Dedifferentiated amniotic fluid mesenchymal stem cell (primary cell): ENCODE measurements at regions not wholly inside any gene's neighbourhood (a gene's known extent, or its start where the extent isn't known, plus 50 kb on each side); places are given as distances from the start of the nearest gene placed in this dataset.
"Not testable (repeated sequence)": the region's sequence is repeated elsewhere in the genome, so short reads cannot be mapped to it uniquely, and the experiment has no call there.

ENCODE experiments used
- DNase-seq: peaks from one replicate; pipeline ENCODE4 v3.0.0-alpha.2; 2016; ENCODE audit errors: extremely low spot score

DNA sequence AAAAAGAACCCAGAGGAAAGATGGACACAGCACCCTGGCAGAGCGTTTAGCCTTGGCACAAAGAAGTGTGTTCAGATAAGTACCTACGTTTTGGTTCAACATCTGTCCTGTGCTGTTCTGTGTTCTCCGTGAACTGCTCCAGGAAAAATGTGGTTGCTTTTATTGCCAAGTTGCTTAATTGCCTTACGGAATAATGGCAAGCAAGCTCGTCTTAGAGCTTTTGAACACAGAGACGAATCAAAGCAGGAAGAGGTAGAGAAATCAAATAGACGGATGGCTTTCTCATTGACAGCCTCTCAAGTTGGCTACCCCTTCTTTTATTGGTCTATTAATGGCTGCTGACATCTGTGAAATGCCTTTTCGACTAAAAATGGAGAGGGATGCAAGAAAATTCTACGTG, 911.1 kb upstream of the EEF2KMT start:
- no peak for DNase-seq

DNA sequence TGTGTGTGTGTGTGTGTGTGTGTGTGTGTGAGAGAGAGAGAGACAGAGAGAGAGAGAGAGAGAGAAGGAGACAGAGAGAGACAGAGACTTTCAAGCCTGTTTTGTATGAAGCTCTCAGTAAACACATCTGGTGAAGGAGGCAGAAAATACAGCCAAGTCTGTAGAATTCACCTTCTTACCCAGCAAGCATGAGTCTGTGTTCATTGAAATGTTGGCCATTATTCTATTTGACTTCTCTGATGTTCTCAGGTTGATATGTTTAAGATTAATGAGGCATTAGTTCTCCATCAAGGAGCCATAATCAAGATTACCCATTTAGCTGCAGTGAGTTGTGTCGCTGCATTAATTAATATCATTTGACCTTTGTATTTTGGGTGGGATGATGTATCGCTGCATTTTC, 895.8 kb upstream of the EEF2KMT start:
- DNase-seq, result no peak

DNA sequence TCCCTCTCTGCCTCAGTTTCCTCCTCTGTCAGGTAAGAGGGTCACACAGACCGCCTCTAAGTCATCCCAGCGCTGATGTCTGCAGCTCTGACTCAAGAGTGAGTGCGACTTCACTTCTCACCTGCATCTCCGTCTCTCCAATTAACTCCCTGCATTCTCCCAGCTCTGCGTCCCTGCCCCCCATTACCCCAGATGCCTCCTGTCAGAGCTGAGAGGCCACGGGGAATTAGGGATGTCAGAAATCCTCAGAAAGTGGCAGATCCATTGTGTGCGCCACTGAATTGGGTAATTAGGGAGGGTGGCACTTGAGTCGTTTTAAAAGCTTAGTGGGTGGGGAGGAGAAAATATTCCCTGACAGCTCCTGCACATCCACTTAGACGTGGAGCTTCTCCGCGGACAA, 885.4 kb upstream of the EEF2KMT start:
- DNase-seq, result no peak

DNA sequence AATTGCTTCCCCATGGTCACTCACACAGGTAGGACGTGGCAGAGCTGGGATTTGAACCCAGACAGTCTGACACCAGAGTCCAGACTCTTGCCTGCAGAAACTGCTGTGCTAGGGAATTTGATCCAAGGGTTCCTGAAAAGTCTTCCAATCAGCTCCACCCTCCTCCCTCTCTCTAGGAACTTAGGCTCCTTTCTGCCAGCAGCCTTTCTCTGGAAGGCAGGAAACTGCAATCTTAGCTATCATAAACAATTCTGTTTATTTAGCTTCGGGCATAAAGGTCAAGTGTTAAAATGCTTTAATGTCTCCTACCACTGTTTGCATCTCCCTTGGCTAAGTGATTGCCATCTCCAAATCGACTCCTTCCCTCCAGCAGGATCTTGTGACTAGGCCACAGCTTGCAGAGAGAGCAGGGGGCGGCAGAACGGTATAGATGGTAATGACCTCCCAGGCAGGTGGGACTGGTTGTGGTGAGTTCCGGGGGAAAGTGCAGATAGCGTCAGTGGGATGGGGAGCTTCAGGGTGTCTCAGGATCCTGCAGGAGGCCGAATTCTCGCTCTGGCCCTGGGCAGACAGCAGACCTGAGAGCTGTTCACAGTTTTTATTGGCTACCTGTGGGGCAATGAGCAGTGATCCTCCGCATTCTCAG, 882.4 kb upstream of the EEF2KMT start:
- DNase-seq, result no peak

DNA sequence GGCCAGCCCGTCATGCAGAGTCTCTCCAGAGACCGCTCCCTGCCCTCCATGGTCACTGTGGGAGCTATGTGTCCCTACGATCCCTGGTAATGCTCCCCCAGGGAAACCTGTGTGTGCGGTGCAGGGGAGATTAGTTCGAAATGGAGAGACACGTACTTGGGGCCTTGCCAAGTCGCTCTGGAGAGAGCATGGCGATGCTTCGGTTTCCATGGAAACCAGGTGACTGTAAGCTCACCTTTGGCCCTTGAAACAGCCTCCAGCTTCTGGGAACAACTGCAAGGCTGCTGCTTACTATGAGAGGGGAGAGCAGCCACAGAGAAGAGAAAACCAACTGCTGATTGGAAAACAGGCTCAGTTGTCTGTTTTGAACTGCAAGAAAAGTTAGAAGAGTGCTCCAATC, 879.7 kb upstream of the EEF2KMT start:
- no peak for DNase-seq

DNA sequence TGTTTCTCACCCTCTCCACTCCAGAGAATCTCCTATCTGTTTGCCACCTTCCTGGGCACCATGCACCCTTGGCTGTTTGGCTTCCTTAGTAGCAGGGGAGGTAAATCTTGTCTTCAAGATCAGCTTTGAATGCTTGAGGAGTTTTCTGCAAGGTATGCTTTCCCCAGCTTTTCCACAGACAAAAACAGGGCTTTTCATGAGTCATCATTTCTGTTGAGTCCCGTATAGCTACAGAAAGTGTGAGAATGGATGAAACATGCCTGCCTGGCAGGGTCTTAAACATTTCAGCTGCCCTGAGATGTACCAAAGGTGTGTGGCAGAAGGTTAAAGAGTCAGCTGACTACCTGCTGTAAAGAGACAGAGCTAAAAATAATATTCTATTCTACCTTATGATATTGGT, 875.2 kb upstream of the EEF2KMT start:
- DNase-seq, result no peak

DNA sequence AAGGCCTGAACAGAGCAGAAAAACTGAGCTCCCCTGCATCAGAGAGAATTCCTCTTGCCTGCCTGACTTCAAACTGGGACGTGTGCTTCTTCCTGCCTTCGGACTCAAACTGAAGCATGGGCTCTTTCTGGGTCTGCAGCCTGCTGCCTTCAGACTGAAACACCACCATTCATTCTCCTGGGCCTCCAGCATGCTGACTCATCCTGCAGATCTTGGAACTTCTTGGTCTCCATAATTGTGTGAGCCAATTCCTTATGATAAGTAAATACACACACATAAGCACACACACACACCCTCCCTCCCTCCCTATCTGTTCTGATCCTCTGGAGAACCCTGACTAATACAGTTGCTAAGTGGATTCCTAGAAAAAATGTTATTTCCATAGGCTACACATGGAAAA, 874.3 kb upstream of the EEF2KMT start:
- DNase-seq, result no peak

DNA sequence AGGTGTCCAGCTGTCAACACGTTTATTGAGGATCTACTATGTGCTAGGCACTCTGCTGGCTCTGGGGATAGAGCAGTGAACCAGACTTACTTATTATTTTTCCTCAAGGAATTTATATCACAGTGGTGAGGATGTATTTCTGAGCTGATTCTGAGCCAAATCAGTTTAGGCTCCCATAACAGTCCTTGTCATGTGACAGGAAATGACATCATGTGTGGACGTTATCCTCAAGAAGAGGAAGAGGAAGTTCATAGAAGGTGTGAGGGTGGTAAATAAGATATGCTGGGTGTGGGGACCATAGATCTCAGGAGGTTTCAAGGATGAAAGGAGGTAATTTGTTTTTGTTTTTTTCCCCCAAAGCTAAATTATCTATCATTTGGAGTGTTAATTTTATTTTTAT, 873.5 kb upstream of the EEF2KMT start:
- no peak for DNase-seq

DNA sequence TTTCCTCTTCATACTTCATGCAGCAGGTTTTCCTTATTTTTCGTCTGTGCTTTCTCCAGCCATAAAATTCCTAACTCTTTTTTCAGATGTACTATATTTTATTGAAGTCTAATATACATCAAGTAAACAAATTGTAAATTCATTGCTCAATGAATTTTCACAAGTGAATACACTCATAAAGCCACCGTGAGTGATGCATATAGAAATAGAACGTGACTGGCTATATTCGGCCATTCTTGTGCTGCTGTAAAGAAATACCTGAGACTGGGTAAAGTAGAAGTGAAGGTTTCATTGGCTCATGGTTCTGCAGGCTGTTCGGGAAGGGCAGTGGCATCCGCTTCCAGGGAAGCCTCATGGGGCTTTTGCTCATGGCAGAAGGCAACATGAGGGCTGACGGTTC, 868.4 kb upstream of the EEF2KMT start:
- no peak for DNase-seq

DNA sequence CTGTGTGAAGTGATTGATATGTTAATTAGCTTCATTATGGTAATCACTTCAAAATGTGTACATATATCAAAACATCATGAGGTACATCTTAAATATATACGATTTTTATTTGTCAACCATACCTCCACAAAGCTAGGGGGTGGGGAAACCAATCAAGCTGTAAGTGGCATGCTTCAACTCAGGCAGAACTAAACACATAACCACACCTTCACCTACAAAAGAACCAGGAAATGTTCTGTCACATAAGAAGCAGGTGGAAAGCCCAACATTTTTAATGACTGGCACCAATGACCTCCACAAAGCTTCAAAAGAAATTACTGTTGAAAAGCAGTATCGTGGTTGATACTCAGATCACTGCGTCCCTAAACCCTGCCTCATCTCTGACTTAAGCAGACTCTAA, 867.7 kb upstream of the EEF2KMT start:
- no peak for DNase-seq

DNA sequence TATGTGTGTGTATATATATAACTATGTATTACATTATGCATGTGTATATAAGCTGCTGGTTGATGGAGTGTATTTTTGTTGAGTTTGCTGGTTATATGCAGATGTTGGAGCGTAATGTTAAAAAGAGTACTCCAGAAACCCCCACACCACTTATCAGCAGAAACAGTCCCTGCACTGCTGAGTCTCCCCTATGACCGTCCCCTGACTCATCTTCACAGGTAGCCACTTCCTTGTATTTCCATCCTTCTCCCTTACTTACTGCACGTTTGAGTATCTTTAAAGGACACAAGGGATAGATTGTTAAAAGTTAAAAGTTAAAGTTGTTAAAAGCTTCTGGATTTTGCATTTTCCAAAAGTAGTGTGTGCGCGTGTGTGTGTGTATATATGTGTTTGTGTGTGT, 853.9 kb upstream of the EEF2KMT start:
- DNase-seq, result no peak

DNA sequence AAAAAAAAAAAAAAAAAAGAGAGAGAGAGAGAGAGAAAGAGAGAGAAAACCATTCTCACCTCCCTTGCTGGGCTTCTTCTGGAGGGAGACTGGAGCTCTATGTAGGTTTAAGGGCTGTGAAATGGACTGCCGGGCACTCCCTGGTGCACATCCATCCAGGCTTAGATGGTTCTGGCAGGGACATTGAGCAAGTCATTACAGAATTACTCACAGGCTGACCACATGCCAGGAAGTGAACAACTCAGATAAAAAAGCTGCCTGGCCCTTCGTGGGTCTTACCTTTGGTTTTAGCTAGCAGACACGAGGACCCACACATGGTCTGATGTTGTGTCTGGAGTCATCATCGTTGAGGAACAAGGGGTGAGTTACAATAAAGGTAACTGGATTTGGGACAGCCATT, 847.4 kb upstream of the EEF2KMT start:
- no peak for DNase-seq

DNA sequence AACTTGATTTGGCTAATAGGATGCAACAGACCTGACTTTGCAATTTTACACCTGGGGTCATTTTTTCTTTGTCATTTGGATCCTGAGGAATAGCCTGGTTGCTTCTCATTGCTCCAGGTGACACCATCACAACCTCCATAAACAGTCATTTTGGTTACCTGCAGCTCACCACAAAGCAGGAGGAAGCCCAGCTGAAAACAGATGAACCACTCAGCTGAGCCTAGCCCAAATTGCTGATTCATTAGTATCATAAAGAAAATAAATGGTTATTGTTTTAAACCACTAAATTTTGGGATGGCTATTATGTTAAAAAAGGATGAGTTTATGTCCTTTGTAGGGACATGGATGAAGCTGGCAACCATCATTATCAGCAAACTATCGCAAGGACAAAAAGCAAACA, 841.0 kb upstream of the EEF2KMT start:
- no peak for DNase-seq

DNA sequence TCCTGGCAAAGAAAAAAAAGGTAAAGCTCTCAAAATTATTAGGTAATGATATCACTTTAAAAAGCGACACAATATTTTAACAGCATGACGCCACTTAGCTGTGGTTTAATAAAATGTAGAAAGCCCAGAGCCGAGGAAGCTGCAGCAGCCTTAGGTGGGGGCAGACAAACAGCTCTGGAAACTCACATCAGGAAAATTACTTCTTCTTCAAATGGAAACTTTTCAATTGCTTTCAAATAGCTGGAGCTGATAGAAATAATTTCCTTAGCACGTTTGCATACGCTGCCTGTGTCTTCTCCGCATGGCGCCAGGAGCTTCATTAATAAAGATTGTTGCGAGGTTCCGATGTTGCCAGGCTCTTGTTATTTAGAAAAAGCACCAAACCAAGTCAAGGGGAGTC, 835.3 kb upstream of the EEF2KMT start:
- DNase-seq, result no peak

DNA sequence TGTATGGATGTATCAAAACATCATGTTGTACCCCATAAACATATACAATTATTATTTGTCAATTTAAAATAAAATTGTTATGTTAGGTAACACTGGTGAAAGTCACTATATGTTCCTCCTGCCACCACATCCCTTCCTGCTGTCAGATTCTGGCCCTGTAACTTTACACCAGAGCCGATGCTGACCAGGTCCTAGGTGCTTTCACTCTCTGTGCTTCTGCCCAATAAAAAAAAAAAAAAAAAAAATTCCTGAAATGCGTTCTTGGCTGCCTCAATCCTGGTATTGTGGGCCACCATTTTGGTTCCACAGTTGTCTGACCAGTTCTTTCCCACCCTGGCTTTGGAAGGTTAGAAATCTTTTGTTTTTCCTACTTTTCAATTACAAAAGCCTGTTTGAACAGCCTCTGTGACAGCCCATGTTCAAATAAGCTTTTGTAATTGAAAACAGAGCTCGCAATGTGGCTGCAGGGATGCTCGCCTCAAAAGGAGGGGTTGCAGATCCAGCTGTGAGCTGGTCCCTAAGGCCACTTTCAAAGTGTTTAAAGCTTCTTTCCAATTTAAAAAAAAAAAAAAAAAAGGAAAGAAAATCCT, 831.0 kb upstream of the EEF2KMT start:
- DNase-seq, result no peak

DNA sequence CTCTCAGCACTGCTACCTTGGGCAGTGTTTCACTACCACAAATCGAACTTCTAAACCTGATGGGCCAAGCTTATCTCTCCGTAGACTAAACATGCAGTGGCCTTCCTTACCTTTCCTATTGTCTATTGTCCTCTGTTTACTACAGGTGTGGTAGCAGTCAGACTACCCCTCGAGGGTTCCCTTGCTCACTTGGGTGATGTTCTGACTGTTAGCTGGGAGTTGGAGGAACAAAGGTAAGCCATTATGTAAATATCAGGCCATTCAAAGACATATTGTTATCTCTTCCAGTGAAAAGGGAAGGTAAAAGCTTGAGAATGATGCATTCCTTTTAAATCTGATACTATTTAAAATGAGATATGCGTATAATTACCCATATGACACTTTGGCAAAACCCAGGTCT, 828.3 kb upstream of the EEF2KMT start:
- DNase-seq, result no peak

DNA sequence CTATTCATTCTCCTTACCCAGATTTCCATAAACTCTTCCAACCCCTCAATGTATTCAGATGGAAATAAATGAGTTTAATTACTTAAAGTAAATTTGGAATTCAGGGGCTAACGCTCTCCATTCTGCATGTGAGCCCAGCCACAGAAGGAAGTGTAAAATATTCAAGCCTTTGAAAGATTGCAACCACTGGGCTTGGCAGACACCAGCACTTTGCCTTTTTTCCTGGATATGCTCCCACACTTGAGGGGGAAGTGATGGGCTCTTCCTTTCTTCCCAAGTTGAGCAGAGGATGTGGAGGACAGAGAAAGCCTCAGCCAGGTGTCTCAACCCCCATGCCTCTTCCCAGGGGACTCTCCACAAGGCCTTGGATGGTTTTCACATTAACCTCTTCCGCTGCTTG, 825.1 kb upstream of the EEF2KMT start:
- DNase-seq, result no peak

DNA sequence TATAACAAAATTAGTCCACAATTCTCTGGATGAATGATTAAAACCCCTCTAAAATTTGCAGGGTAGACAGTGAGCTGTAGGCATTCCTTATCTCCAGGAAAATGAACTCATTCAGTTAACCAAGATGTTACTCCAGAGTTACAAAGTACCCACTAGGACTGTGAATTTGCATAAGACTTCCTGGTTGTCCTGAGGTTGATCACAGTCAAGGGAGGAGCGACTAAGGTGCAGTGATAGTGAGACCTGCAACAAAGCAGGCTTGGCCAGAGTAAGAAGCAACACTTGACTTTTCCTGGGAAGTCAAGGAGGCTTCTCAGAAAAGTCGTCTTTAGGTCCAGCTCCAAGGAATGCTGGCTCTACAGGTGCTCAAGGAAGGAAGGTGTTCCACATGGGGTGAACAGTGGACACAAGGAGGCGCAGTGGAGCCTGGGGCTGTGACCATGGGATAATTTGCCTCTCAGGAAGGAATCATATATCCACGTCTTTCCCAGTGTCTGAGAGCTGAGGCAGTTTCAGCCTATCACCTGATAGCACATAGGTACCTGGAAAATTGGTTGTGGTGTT, 821.1 kb upstream of the EEF2KMT start:
- DNase-seq, result no peak

DNA sequence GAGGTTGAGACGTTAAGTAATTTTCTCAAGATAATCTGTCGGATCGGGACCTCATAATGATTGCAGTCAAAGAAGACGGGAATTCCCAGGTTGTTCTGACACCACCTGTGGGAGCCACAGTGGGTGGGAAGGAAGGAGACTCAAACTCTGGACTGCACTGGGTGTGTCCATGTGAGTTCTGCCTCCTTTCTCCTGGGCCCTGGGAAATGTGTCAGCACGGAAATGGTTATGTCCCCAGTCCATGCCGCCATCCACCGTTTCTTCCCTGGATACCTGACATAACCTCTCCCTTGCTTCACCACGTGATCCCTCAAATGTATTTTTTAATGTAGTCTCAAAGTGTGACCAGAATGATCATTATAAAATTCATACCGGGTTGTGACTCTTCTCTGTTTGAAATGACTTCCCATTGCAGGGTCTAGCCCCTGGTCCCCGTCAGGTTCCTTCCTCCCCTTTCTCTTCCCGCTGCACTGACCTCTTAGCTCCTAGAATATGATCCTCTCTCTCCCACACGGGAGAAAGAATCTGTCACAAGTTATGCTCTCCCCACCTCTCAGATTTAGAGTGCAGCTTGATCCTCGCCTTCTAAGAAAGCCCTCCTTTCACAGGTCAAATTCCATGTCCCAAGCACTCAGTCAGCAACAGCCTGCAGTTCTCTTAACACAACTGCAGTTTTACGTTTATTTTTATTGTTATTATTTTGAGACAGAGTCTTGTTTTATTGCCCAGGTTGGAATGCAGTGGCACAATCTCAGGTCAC, 820.0 kb upstream of the EEF2KMT start:
- DNase-seq, result no peak

DNA sequence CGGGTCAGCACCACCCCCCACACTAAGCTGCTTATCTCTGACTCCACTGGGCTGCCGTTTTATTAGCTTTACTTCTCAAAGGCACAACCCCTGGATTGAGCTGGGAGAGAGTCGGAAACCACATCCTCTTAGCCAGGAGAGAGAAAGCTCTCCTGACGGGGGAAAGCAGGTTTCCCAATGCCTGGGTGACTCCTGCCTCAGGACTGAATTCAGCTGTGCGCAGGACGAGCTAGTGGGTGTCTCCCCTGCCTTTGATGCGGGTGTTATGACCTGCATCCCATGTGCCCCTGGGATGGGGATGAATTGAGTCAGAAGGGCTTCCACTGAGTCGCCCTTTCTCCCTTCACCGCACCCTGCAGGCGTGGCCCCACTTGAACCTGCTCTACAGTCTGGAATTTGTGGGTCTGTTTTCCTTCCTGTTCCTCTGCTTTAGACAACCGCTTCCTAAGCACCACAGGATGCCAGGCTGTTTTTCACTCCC, 819.2 kb upstream of the EEF2KMT start:
- no peak for DNase-seq

DNA sequence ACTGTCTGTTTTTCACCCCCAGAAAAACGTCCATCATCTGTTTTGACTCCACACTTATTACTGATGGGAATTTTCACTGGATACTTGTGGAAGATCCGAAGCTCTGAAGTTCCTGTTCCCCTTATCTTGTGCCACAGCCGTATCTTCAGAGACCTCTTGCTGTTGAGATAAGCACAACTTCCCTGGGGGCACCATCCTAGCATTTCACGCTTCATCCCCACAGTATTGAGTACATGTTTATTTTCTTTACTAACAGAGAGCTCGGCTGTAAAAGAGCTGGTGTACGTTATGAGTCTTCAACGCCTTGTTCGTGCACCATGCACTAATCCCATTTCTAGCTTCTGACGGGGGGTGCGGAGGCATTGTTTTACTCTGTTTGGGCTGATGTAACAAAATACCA, 813.6 kb upstream of the EEF2KMT start:
- DNase-seq, result no peak

DNA sequence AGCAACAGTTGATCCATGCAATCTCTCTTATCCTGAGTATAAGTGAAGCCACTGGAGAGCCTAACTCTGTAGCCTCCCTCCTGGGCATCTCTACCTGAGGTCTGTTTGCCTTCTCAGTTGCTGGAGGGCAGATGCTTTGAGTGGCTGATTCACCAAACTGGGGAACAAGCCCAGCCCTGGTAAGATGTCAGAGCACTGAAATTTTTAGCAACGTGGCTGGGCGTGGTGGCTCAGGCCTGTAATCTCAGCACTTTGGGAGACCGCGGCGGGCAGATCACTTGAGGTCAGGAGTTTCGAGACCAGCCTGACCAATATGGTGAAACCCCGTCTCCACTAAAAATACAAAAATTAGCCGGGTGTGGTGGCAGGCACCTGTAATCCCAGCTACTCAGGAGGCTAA, 812.0 kb upstream of the EEF2KMT start:
- not testable (repeated sequence) for DNase-seq

DNA sequence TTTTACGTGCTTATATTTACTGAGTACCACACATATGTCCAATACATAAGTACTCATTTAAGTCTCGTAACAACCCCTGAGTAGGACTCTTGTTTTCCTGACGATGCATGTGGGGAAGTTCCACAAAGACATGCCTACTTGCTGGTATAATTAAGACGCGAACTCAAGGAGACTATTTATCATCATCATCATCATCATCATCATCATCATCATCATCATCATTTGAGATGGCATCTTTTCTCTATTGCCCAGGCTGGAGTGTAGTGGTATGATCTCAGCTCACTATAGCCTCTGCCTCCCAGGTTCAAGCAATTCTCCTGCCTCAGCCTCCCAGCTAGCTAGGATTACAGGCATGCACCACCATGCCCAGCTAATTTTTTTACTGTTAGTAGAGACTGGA, 809.9 kb upstream of the EEF2KMT start:
- DNase-seq, result no peak
